ENCODE measurements at regions not wholly inside any gene's neighbourhood (a gene's known extent, or its start where the extent isn't known, plus 50 kb on each side); places are given as distances from the start of the nearest gene placed in this dataset.

DNA sequence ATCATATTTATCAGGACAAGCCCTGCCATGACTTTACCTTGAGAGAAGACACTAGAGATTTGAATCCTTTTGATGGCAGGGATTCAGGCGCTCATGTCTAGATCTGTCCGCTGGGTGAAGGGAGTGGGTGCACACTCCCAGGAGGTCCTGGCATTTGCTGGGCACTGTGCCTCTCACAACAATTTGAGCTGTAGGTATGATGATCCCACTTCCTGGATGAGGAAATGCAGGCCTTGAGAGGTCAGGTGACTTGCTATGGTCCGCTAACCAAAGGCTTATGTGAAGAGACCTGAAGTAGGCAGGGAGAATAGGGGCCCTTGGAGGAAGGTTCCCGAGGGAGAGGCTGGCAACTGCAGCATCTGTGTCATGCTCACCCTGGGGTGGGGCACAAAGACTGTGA, 206.1 kb downstream of the HAUS1 start:
- POLR2A ChIA-PET: interaction anchor here (1.2 kb wide), 1 partner anchor 16 kb away, joined by 3 read pairs; no protein-coding TSS in a partner anchor
- no peaks in the 10 kb centered on the region for H3K9me3 ChIP-seq (ENCODE audit: control insufficient read depth, insufficient read depth, low read depth, low read length)
- H3K4me1 ChIP-seq (ENCODE audit: control insufficient read depth, insufficient read depth, low read length): no peaks in the 10 kb centered on the region
- TF ChIP-seq ZNF433 (tag by site-specific recombination; IDR thresholded peaks at IDR 0.05; ENCODE audit: low read depth) (no peak), ZNF311 (tag by site-specific recombination; IDR thresholded peaks at IDR 0.05; ENCODE audit: borderline replicate concordance) (no peak), HOXA7 (CRISPR knock-in tag; IDR thresholded peaks at IDR 0.05; ENCODE audit: borderline replicate concordance) (no peak), ZNF548 (tag by site-specific recombination; IDR thresholded peaks at IDR 0.05) (no peak), ZNF391 (tag by site-specific recombination; IDR thresholded peaks at IDR 0.05; ENCODE audit: borderline replicate concordance, low read depth) (no peak), ZNF777 (tag by site-specific recombination; IDR thresholded peaks at IDR 0.05; ENCODE audit: borderline replicate concordance) (no peak), KLF9 (tag by site-specific recombination; IDR thresholded peaks at IDR 0.05; ENCODE audit: low read depth) (no peak), ZNF132 (tag by site-specific recombination; IDR thresholded peaks at IDR 0.05; ENCODE audit: borderline replicate concordance) (no peak), ZNF76 (tag by site-specific recombination; IDR thresholded peaks at IDR 0.05; ENCODE audit: borderline replicate concordance, low read depth) (no peak), KLF1 (tag by site-specific recombination; IDR thresholded peaks at IDR 0.05) (no peak), EGR2 (tag by site-specific recombination; IDR thresholded peaks at IDR 0.05; ENCODE audit: low read depth) (no peak), ZNF174 (tag by site-specific recombination; IDR thresholded peaks at IDR 0.05) (no peak), ZEB2 (tag by site-specific recombination; IDR thresholded peaks at IDR 0.05) (no peak), INSM2 (tag by site-specific recombination; IDR thresholded peaks at IDR 0.05) (no peak), ZBTB8A (tag by site-specific recombination; IDR thresholded peaks at IDR 0.05) (no peak), ZNF521 (tag by site-specific recombination; IDR thresholded peaks at IDR 0.05) (no peak), ZFP69B (tag by site-specific recombination; IDR thresholded peaks at IDR 0.05) (no peak), ZNF341 (tag by site-specific recombination; IDR thresholded peaks at IDR 0.05; ENCODE audit: low read depth) (no peak)
- CTCF ChIA-PET: interaction anchor here (0.6 kb wide), 1 partner anchor 18 kb away, joined by 3 read pairs; no protein-coding TSS in a partner anchor
- no peaks in the 10 kb centered on the region for H3K36me3 ChIP-seq (ENCODE audit: control insufficient read depth in 2 of 2, insufficient read depth in 1 of 2, low read length in 2 of 2)
- H3K27ac ChIP-seq (ENCODE audit: extremely low read depth, low read depth, low read length): no peak overlapping the region
- no peak overlapping the region for H3K4me3 ChIP-seq (ENCODE audit: low read depth, low read length)

DNA sequence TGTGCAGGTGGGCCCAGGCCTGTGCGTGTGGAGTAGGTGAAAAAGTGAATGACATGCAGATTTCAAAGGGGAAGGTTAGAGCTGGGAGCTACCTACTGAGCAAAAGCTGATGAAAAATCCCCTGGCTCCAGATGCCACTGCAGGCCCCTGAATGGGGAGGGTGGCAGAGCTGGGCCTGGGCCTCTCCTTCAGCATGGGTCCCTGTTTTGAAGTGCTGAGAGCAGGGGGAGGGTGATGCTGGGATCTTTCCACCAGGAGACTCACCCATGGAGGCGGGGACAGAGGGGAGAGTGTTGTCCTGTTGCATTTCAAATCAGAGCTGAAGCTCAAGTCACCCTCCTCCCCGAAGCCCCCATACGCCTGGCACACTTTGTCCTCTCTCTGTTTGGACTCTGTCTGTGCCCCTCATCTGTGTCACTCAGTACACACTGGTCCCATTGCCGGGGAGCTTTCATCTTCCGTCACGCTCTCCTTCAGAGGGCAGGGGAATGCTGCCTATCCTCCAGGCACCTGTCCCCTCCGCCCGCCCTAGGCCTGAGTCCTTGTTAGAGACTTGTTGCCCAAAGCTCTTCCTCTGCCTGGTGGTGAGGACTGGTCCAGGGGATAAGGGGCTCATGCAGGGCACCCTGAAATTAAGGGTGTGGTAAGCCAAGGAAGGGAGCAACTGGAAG, 206.6 kb downstream of the HAUS1 start:
- CTCF ChIA-PET: interaction anchor here (0.6 kb wide), 2 partner anchors 18 to 27 kb away, joined by 3 read pairs; no protein-coding TSS in a partner anchor
- Histone ChIP-seq H3K4me1 (ENCODE audit: control insufficient read depth, insufficient read depth, low read length) (no peaks in the 10 kb centered on the region), H3K4me3 (ENCODE audit: low read depth, low read length) (no peak overlapping the region), H3K27ac (ENCODE audit: extremely low read depth, low read depth, low read length) (no peak overlapping the region), H3K9me3 (ENCODE audit: control insufficient read depth, insufficient read depth, low read depth, low read length) (no peaks in the 10 kb centered on the region), H3K36me3 (ENCODE audit: control insufficient read depth in 2 of 2, insufficient read depth in 1 of 2, low read length in 2 of 2) (no peaks in the 10 kb centered on the region)
- POLR2A ChIA-PET: interaction anchor here (1.2 kb wide), 1 partner anchor 17 kb away, joined by 3 read pairs; no protein-coding TSS in a partner anchor
- no peak for TF ChIP-seq INSM2 (tag by site-specific recombination; IDR thresholded peaks at IDR 0.05)
- TF ChIP-seq KLF8 (tag by site-specific recombination; IDR thresholded peaks at IDR 0.05): no peak
- no peak for TF ChIP-seq BCL11B (tag by site-specific recombination; IDR thresholded peaks at IDR 0.05; ENCODE audit: low read depth)
- TF ChIP-seq REPIN1 (tag by site-specific recombination; IDR thresholded peaks at IDR 0.05; ENCODE audit: low read depth): no peak
- TF ChIP-seq, protein P1, sequence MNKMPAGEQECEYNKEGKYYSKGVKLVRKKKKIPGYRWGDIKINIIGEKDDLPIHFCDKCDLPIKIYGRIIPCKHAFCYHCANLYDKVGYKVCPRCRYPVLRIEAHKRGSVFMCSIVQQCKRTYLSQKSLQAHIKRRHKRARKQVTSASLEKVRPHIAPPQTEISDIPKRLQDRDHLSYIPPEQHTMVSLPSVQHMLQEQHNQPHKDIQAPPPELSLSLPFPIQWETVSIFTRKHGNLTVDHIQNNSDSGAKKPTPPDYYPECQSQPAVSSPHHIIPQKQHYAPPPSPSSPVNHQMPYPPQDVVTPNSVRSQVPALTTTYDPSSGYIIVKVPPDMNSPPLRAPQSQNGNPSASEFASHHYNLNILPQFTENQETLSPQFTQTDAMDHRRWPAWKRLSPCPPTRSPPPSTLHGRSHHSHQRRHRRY (tag by site-specific recombination; IDR thresholded peaks at IDR 0.05): no peak
- TF ChIP-seq BCL11A (tag by site-specific recombination; IDR thresholded peaks at IDR 0.05; ENCODE audit: low read depth): no peak
- TF ChIP-seq ZNF223 (tag by site-specific recombination; IDR thresholded peaks at IDR 0.05): no peak
- TF ChIP-seq, protein P2, sequence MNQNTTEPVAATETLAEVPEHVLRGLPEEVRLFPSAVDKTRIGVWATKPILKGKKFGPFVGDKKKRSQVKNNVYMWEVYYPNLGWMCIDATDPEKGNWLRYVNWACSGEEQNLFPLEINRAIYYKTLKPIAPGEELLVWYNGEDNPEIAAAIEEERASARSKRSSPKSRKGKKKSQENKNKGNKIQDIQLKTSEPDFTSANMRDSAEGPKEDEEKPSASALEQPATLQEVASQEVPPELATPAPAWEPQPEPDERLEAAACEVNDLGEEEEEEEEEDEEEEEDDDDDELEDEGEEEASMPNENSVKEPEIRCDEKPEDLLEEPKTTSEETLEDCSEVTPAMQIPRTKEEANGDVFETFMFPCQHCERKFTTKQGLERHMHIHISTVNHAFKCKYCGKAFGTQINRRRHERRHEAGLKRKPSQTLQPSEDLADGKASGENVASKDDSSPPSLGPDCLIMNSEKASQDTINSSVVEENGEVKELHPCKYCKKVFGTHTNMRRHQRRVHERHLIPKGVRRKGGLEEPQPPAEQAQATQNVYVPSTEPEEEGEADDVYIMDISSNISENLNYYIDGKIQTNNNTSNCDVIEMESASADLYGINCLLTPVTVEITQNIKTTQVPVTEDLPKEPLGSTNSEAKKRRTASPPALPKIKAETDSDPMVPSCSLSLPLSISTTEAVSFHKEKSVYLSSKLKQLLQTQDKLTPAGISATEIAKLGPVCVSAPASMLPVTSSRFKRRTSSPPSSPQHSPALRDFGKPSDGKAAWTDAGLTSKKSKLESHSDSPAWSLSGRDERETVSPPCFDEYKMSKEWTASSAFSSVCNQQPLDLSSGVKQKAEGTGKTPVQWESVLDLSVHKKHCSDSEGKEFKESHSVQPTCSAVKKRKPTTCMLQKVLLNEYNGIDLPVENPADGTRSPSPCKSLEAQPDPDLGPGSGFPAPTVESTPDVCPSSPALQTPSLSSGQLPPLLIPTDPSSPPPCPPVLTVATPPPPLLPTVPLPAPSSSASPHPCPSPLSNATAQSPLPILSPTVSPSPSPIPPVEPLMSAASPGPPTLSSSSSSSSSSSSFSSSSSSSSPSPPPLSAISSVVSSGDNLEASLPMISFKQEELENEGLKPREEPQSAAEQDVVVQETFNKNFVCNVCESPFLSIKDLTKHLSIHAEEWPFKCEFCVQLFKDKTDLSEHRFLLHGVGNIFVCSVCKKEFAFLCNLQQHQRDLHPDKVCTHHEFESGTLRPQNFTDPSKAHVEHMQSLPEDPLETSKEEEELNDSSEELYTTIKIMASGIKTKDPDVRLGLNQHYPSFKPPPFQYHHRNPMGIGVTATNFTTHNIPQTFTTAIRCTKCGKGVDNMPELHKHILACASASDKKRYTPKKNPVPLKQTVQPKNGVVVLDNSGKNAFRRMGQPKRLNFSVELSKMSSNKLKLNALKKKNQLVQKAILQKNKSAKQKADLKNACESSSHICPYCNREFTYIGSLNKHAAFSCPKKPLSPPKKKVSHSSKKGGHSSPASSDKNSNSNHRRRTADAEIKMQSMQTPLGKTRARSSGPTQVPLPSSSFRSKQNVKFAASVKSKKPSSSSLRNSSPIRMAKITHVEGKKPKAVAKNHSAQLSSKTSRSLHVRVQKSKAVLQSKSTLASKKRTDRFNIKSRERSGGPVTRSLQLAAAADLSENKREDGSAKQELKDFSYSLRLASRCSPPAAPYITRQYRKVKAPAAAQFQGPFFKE (tag by site-specific recombination; IDR thresholded peaks at IDR 0.05; ENCODE audit: borderline replicate concordance): no peak
